ENCODE measurements at regions not wholly inside any gene's neighbourhood (a gene's known extent, or its start where the extent isn't known, plus 50 kb on each side); places are given as distances from the start of the nearest gene placed in this dataset.

- no peak overlapping the region for H3K27ac ChIP-seq (ENCODE audit: insufficient read length, low read depth, low read length)
- no peak overlapping the region for H2BK15ac ChIP-seq (ENCODE audit: low read depth, low read length)
- H4K20me1 ChIP-seq (ENCODE audit: control insufficient read depth, insufficient read depth, insufficient read length) = no peaks in the 10 kb centered on the region
Observed at GRCh38 chr6:56815436-56815835, 139.5 kb upstream of the BEND6 start.

More at GRCh38 chr6:56815436-56815835, 139.5 kb upstream of the BEND6 start:
- Histone ChIP-seq H3K4me1 (ENCODE audit: insufficient read depth, low read length) (peaks cover 11% of the 10 kb centered on the region; the same call in 1 of the 2 replicates), H4K8ac (replicated peaks; ENCODE audit: insufficient read length, low read depth, low read length) (no peak overlapping the region), H2BK20ac (ENCODE audit: low read depth, low read length, poor library complexity, severe bottlenecking) (no peak overlapping the region), H3K27me3 (ENCODE audit: insufficient read depth, low read length) (no peaks in the 10 kb centered on the region), H3K9ac (ENCODE audit: extremely low read depth, insufficient read length, low read length) (no peak overlapping the region), H3K4ac (ENCODE audit: low read depth, low read length) (no peak overlapping the region), H2BK120ac (ENCODE audit: low read depth, low read length, poor library complexity, severe bottlenecking) (no peak overlapping the region), H2BK12ac (ENCODE audit: insufficient read length, low read depth, low read length) (no peak overlapping the region), H3K9me3 (ENCODE audit: control insufficient read depth, low read depth, low read length) (no peaks in the 10 kb centered on the region), H3K23ac (ENCODE audit: insufficient read length, low read depth, low read length) (no peak overlapping the region), H3K4me2 (ENCODE audit: insufficient read depth, insufficient read length, low read length) (no peak overlapping the region), H3K18ac (ENCODE audit: insufficient read length, low read depth, low read length) (no peak overlapping the region), H4K5ac (ENCODE audit: insufficient read length, low read depth, low read length) (no peak overlapping the region), H3T11ph (ENCODE audit: low read length) (no peak overlapping the region), H3K79me1 (ENCODE audit: insufficient read depth, low read depth, low read length, poor library complexity, severe bottlenecking) (peaks cover 12% of the 10 kb centered on the region), H3K79me2 (ENCODE audit: insufficient read depth, low read length) (peaks cover 18% of the 10 kb centered on the region; the same call in 1 of the 2 replicates), H3K14ac (ENCODE audit: insufficient read depth, low read length) (no peak overlapping the region), H3K56ac (ENCODE audit: insufficient read length, low read depth, low read length) (no peak overlapping the region), H4K91ac (ENCODE audit: insufficient read length, low read depth, low read length) (no peak overlapping the region), H2AFZ (ENCODE audit: low read length) (no peak overlapping the region), H2BK5ac (ENCODE audit: insufficient read length, low read length) (no peak overlapping the region), H2AK5ac (ENCODE audit: insufficient read length, low read length) (no peak overlapping the region), H3K23me2 (ENCODE audit: insufficient read length, low read depth, low read length, poor library complexity, severe bottlenecking) (no peaks in the 10 kb centered on the region)
- Mint-ChIP-seq H3K4me3 (no peak overlapping the region), H3K27me3 (ENCODE audit: low read depth) (no peaks in the 10 kb centered on the region), H3K36me3 (ENCODE audit: insufficient read depth in 1 of 3, low read depth in 3 of 3) (no peaks in the 10 kb centered on the region), H3K4me1 (peaks cover 18 to 21% of the 10 kb centered on the region in 2 experiments), H3K9me3 (no peaks in the 10 kb centered on the region), H3K27ac (0 out of 7 replicates have a peak overlapping the region, but pooled peaks of 1 of the 3 experiments have one; percentile 2)
- no peak for DNase-seq
- no peak for TF ChIP-seq CTCF (conservative IDR thresholded peaks at IDR 0.05)
